Gastroesophageal sphincter (tissue), 3 donors: ENCODE measurements at regions not wholly inside any gene's neighbourhood (a gene's known extent, or its start where the extent isn't known, plus 50 kb on each side); places are given as distances from the start of the nearest gene placed in this dataset.

Experiments used
- CTCF ChIP-seq, 4 experiments: fragments of 200-600 bp in 2 of 4; fragments of 450-650 bp in 2 of 4; sonication (generic) in 1 of 4; IDR thresholded peaks; one replicate each; pipeline ENCODE4 v1.5.1; 2017 to 2019; ENCODE audit warnings: antibody characterized with exemption in 4 of 4, mild to moderate bottlenecking in 2 of 4, moderate library complexity in 2 of 4
- EP300 ChIP-seq: sonication (generic); formaldehyde crosslinking; IDR thresholded peaks from one replicate; pipeline ENCODE4 v1.6.1; 2017; ENCODE audit warnings: antibody characterized with exemption, mild to moderate bottlenecking
- POLR2A ChIP-seq, 2 donors: fragments of 450-650 bp; IDR thresholded peaks; one replicate each; pipeline ENCODE4 v1.6.1; 2017; ENCODE audit warnings: antibody characterized with exemption in 2 of 2, mild to moderate bottlenecking in 2 of 2, moderate library complexity in 1 of 2
- POLR2AphosphoS5 ChIP-seq: sonication (generic); formaldehyde crosslinking; IDR thresholded peaks from one replicate; pipeline ENCODE4 v1.6.1; 2017; ENCODE audit warnings: antibody characterized with exemption

- no peak for TF ChIP-seq CTCF (IDR thresholded peaks at IDR 0.05)
- TF ChIP-seq POLR2A (IDR thresholded peaks at IDR 0.05) = no peak
- TF ChIP-seq POLR2AphosphoS5 = no peak
- TF ChIP-seq EP300 = no peak
These were observed 1029.8 kb upstream of the TMEM132C start for GRCh38 chr12:127237151-127237550.
